Neural cell (in vitro differentiated cells): ENCODE measurements at regions not wholly inside any gene's neighbourhood (a gene's known extent, or its start where the extent isn't known, plus 50 kb on each side); places are given as distances from the start of the nearest gene placed in this dataset.

Experiments
- EZH2 ChIP-seq: fragments of 200-600, 300-800 bp; shearing (Covaris generic), sonication (generic); IDR thresholded peaks from 2 replicates; pipeline ENCODE4 v1.6.1; 2014; ENCODE audit warnings: antibody characterized with exemption, low read length, borderline replicate concordance, mild to moderate bottlenecking; ENCODE audit not compliant: insufficient read depth, poor library complexity, severe bottlenecking
- MXI1 ChIP-seq: fragments of 450-650 bp; conservative IDR thresholded peaks from 2 replicates; pipeline ENCODE4 v1.6.1; 2014; ENCODE audit warnings: antibody characterized with exemption, mild to moderate bottlenecking; ENCODE audit not compliant: poor library complexity, severe bottlenecking
- POLR2AphosphoS5 ChIP-seq: IDR thresholded peaks from 2 replicates; pipeline ENCODE4 v1.6.1; 2012
- RAD21 ChIP-seq: fragments of 450-650 bp; conservative IDR thresholded peaks from 2 replicates; pipeline ENCODE4 v1.6.1; 2014; ENCODE audit warnings: antibody characterized with exemption, mild to moderate bottlenecking, moderate library complexity
- SMC3 ChIP-seq: fragments of 450-650 bp; conservative IDR thresholded peaks from 2 replicates; pipeline ENCODE4 v1.6.1; 2014; ENCODE audit warnings: antibody characterized with exemption, mild to moderate bottlenecking, moderate library complexity; ENCODE audit not compliant: poor library complexity
- TAF1 ChIP-seq: IDR thresholded peaks from 2 replicates; pipeline ENCODE4 v1.6.1; 2012; ENCODE audit warnings: low read depth
- TF ChIP-seq, protein P1 (sequence below): fragments of 450-650 bp; IDR thresholded peaks from 2 replicates; pipeline ENCODE4 v1.5.1; 2014; ENCODE audit warnings: antibody characterized with exemption, mild to moderate bottlenecking, moderate library complexity; ENCODE audit not compliant: poor library complexity, severe bottlenecking
- TF ChIP-seq, protein P2 (sequence below): IDR thresholded peaks from 2 replicates; pipeline ENCODE4 v1.6.1; 2012; ENCODE audit warnings: borderline replicate concordance

DNA sequence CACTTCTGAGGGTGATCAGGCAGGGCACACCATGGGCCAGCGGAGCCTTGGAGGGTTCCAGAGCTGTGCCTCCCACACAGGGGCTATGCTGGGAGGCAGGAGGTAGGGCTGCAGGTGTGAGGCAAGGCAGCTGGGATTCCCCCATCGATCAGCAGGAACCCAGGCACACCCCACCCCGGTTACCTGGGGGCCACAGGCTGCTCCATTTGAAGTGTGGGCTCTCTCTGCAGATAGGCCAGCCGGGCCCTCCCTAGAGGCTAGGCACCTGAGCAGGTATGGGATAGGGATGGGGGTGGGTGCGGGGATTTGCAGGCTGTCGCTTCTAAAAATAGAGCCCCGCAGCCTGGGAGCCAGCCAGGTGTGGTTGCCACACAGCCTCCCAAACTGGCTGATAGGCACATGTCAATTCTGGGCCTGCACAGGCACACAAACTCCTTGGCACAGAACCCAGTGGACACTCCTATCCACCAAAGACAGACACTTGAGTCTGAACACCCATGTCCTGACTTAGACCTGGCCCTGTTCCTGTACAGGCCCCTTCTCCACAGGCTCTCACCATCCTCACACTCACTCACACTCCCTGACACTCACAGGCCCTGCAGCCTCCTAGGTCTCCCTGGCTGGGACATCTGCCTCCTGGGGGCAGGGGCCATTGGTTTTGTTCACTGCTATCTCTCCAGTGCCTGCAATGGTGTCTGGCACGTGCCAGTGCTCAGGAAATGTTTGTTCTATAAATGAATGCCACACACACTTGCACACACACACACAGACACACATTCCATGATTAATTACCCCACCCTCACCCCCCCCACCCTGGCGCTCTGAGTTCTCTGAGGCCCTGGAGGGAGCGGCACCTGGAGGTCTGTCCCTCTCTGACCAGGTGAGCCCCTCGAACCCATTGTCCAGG lies 73.4 kb downstream of the ZFP36L2 start:
- TF ChIP-seq, protein P1, sequence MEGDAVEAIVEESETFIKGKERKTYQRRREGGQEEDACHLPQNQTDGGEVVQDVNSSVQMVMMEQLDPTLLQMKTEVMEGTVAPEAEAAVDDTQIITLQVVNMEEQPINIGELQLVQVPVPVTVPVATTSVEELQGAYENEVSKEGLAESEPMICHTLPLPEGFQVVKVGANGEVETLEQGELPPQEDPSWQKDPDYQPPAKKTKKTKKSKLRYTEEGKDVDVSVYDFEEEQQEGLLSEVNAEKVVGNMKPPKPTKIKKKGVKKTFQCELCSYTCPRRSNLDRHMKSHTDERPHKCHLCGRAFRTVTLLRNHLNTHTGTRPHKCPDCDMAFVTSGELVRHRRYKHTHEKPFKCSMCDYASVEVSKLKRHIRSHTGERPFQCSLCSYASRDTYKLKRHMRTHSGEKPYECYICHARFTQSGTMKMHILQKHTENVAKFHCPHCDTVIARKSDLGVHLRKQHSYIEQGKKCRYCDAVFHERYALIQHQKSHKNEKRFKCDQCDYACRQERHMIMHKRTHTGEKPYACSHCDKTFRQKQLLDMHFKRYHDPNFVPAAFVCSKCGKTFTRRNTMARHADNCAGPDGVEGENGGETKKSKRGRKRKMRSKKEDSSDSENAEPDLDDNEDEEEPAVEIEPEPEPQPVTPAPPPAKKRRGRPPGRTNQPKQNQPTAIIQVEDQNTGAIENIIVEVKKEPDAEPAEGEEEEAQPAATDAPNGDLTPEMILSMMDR, result no peak
- TF ChIP-seq EZH2 (no peak), TAF1 (no peak), SMC3 (no peak), RAD21 (no peak), POLR2AphosphoS5 (no peak), MXI1 (no peak)
- TF ChIP-seq, protein P2, sequence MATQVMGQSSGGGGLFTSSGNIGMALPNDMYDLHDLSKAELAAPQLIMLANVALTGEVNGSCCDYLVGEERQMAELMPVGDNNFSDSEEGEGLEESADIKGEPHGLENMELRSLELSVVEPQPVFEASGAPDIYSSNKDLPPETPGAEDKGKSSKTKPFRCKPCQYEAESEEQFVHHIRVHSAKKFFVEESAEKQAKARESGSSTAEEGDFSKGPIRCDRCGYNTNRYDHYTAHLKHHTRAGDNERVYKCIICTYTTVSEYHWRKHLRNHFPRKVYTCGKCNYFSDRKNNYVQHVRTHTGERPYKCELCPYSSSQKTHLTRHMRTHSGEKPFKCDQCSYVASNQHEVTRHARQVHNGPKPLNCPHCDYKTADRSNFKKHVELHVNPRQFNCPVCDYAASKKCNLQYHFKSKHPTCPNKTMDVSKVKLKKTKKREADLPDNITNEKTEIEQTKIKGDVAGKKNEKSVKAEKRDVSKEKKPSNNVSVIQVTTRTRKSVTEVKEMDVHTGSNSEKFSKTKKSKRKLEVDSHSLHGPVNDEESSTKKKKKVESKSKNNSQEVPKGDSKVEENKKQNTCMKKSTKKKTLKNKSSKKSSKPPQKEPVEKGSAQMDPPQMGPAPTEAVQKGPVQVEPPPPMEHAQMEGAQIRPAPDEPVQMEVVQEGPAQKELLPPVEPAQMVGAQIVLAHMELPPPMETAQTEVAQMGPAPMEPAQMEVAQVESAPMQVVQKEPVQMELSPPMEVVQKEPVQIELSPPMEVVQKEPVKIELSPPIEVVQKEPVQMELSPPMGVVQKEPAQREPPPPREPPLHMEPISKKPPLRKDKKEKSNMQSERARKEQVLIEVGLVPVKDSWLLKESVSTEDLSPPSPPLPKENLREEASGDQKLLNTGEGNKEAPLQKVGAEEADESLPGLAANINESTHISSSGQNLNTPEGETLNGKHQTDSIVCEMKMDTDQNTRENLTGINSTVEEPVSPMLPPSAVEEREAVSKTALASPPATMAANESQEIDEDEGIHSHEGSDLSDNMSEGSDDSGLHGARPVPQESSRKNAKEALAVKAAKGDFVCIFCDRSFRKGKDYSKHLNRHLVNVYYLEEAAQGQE, result no peak
